Endothelial cell of umbilical vein (primary cell): ENCODE measurements at regions not wholly inside any gene's neighbourhood (a gene's known extent, or its start where the extent isn't known, plus 50 kb on each side); places are given as distances from the start of the nearest gene placed in this dataset.

Experiments
- BruUV-seq: library from RNA; stranded (reverse); fragments of 400-500 nt; replicated peaks from 2 replicates; lab custom pipeline; 2021; lab: Mats Ljungman, UMichigan
- CTCF ChIA-PET: fragments of 300-600, 350-600 bp; sonication (Branson Sonifier 250); formaldehyde crosslinking; loops from one replicate; lab custom pipeline; 2021; ENCODE audit warnings: antibody characterized with exemption, inconsistent platforms; lab: Charles Lee
- POLR2A ChIA-PET: fragments of 300-600, 350-600 bp; sonication (Branson Sonifier 250); formaldehyde crosslinking; loops from one replicate; lab custom pipeline; 2021; ENCODE audit warnings: antibody characterized with exemption, inconsistent platforms; lab: Charles Lee
- DNase-seq: peaks from one replicate; pipeline ENCODE4 v3.0.0-alpha.2; 2011; ENCODE audit warnings: low read depth, low spot score
- FAIRE-seq: peaks from 2 replicates; lab custom pipeline; 2011; peaks lifted over from hg19 to GRCh38; lab: Jason Lieb, UNC
- H2AFZ ChIP-seq: 2 replicates; pipeline ENCODE4 v1.6.0; 2012; ENCODE audit warnings: low read depth, low read length, control low read depth, inconsistent platforms
- H3K27ac ChIP-seq: 2 replicates; pipeline ENCODE4 v1.5.1; 2011; ENCODE audit warnings: low read depth, mild to moderate bottlenecking, control low read depth, low read length, moderate library complexity; ENCODE audit not compliant: insufficient read depth
- H3K27me3 ChIP-seq, 2 experiments: 2 replicates each; pipeline versions ENCODE4 v1.6.0 to v1.6.1; 2011; ENCODE audit warnings: low read length in 2 of 2, mixed read lengths in 1 of 2; ENCODE audit not compliant: control insufficient read depth in 2 of 2, insufficient read depth in 2 of 2
- H3K36me3 ChIP-seq, 2 experiments: 2 replicates in 1 of 2; 3 replicates in 1 of 2; pipeline ENCODE4 v1.5.1; 2011; ENCODE audit warnings: low read length in 2 of 2, mild to moderate bottlenecking in 1 of 2, moderate library complexity in 1 of 2; ENCODE audit not compliant: control insufficient read depth in 2 of 2, insufficient read depth in 2 of 2; ENCODE audit errors: extremely low read depth in 1 of 2
- H3K4me1 ChIP-seq: 3 replicates; pipeline ENCODE4 v1.5.1; 2011; ENCODE audit warnings: mild to moderate bottlenecking, low read length; ENCODE audit not compliant: control insufficient read depth, insufficient read depth; ENCODE audit errors: extremely low read depth
- H3K4me2 ChIP-seq: 2 replicates; pipeline ENCODE4 v1.6.1; 2011; ENCODE audit warnings: low read length, control low read depth, mixed read lengths; ENCODE audit not compliant: insufficient read depth
- H3K4me3 ChIP-seq, 3 experiments: fragments of 200-600 bp in 1 of 3; sonication (generic), shearing (Covaris generic) in 1 of 3; replicated peaks in 1 of 3; 2 replicates each; pipeline ENCODE4 v1.5.1; 2011 to 2016; ENCODE audit warnings: control low read depth in 3 of 3, low read length in 3 of 3, mild to moderate bottlenecking in 2 of 3, inconsistent platforms in 1 of 3, low read depth in 1 of 3, moderate library complexity in 1 of 3; ENCODE audit not compliant: insufficient read depth in 1 of 3
- H3K79me2 ChIP-seq: 2 replicates; pipeline ENCODE4 v1.6.0; 2012; ENCODE audit warnings: low read length, inconsistent platforms; ENCODE audit not compliant: control insufficient read depth, insufficient read depth
- H3K9ac ChIP-seq: replicated peaks from 2 replicates; pipeline ENCODE3; 2011; ENCODE audit warnings: low read length, control low read depth; ENCODE audit not compliant: insufficient read depth; ENCODE audit errors: extremely low read depth
- H3K9me1 ChIP-seq: replicated peaks from 3 replicates; pipeline ENCODE4 v1.6.0; 2011; ENCODE audit warnings: mild to moderate bottlenecking, low read length; ENCODE audit not compliant: control insufficient read depth, insufficient read depth; ENCODE audit errors: extremely low read depth
- H3K9me3 ChIP-seq: replicated peaks from 2 replicates; pipeline ENCODE4 v1.5.1; 2012; ENCODE audit warnings: low read length, inconsistent platforms; ENCODE audit not compliant: control insufficient read depth, insufficient read depth
- H4K20me1 ChIP-seq: replicated peaks from 2 replicates; pipeline ENCODE3; 2011; ENCODE audit warnings: mild to moderate bottlenecking, low read length; ENCODE audit not compliant: control insufficient read depth, insufficient read depth; ENCODE audit errors: extremely low read depth
- EZH2 ChIP-seq: IDR thresholded peaks from 2 replicates; pipeline ENCODE4 v1.6.1; 2012; ENCODE audit warnings: borderline replicate concordance, low read depth, mild to moderate bottlenecking, moderate library complexity, low read length, inconsistent platforms; ENCODE audit not compliant: severe bottlenecking
- FOS ChIP-seq: IDR thresholded peaks from 2 replicates; pipeline ENCODE4 v1.6.1; 2011; ENCODE audit warnings: mild to moderate bottlenecking, low read length, moderate library complexity, borderline replicate concordance; ENCODE audit not compliant: insufficient read depth
- GATA2 ChIP-seq: IDR thresholded peaks from 2 replicates; pipeline ENCODE4 v1.7.0; 2011; ENCODE audit warnings: low read depth, mild to moderate bottlenecking, moderate library complexity, mixed read lengths, low read length; ENCODE audit not compliant: insufficient read length, insufficient read depth
- JUN ChIP-seq: IDR thresholded peaks from 2 replicates; pipeline ENCODE4 v1.6.1; 2011; ENCODE audit warnings: borderline replicate concordance, low read depth; ENCODE audit not compliant: insufficient read length, insufficient read depth
- MAX ChIP-seq: IDR thresholded peaks from 2 replicates; pipeline ENCODE4 v1.6.1; 2011; ENCODE audit not compliant: insufficient read depth, insufficient read length
- MYC ChIP-seq: IDR thresholded peaks from one replicate; pipeline ENCODE4 v1.6.1; 2011; ENCODE audit warnings: mild to moderate bottlenecking, low read depth, low read length
- POLR2A ChIP-seq: IDR thresholded peaks from 2 replicates; pipeline ENCODE4 v1.6.1; 2012; ENCODE audit warnings: low read depth, mild to moderate bottlenecking, control low read depth, low read length
- POLR2AphosphoS5 ChIP-seq: IDR thresholded peaks from 2 replicates; pipeline ENCODE4 v1.6.1; 2012; ENCODE audit warnings: low read depth, mild to moderate bottlenecking, control low read depth, low read length, moderate library complexity; ENCODE audit not compliant: insufficient read depth
- dilution Hi-C: fragments of 300-500 bp; cut with MboI; formaldehyde crosslinking; loops from one replicate; pipeline ENCODE4 v1.15.0; 2019; ENCODE audit warnings: low sequenced_read_pairs; ENCODE audit not compliant: extremely low pct_ligation_motif_present
- intact Hi-C: fragments of 100-400 bp; cut with micrococcal nuclease; formaldehyde crosslinking; loops from one replicate; pipeline ENCODE4 v1.10.0; 2022
- TF ChIP-seq, protein P1 (sequence below), 2 donors: IDR thresholded peaks; 1 replicate in 1 of 2; 2 replicates in 1 of 2; pipeline ENCODE4 v1.5.1; 2011; ENCODE audit warnings: low read length in 2 of 2, mild to moderate bottlenecking in 2 of 2, moderate library complexity in 2 of 2, control low read depth in 1 of 2, inconsistent platforms in 1 of 2, low read depth in 1 of 2; ENCODE audit not compliant: insufficient read depth in 1 of 2; ENCODE audit errors: extremely low read depth in 1 of 2

- Histone ChIP-seq H3K36me3 (no peaks in the 10 kb centered on the region), H3K9ac (no peak overlapping the region), H3K27me3 (no peaks in the 10 kb centered on the region), H3K4me2 (no peak overlapping the region), H3K27ac (no peak overlapping the region), H3K9me3 (no peaks in the 10 kb centered on the region), H4K20me1 (no peaks in the 10 kb centered on the region), H3K4me1 (no peaks in the 10 kb centered on the region), H2AFZ (no peak overlapping the region), H3K4me3 (no peak overlapping the region), H3K9me1 (no peaks in the 10 kb centered on the region), H3K79me2 (no peaks in the 10 kb centered on the region)
- FAIRE-seq (no peak), DNase-seq (no peak)
- no peak for TF ChIP-seq POLR2AphosphoS5
- TF ChIP-seq GATA2: no peak
- no peak for TF ChIP-seq MAX
- no peak for TF ChIP-seq EZH2
- no peak for TF ChIP-seq POLR2A
- TF ChIP-seq FOS: no peak
- TF ChIP-seq, protein P1, sequence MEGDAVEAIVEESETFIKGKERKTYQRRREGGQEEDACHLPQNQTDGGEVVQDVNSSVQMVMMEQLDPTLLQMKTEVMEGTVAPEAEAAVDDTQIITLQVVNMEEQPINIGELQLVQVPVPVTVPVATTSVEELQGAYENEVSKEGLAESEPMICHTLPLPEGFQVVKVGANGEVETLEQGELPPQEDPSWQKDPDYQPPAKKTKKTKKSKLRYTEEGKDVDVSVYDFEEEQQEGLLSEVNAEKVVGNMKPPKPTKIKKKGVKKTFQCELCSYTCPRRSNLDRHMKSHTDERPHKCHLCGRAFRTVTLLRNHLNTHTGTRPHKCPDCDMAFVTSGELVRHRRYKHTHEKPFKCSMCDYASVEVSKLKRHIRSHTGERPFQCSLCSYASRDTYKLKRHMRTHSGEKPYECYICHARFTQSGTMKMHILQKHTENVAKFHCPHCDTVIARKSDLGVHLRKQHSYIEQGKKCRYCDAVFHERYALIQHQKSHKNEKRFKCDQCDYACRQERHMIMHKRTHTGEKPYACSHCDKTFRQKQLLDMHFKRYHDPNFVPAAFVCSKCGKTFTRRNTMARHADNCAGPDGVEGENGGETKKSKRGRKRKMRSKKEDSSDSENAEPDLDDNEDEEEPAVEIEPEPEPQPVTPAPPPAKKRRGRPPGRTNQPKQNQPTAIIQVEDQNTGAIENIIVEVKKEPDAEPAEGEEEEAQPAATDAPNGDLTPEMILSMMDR (IDR thresholded peaks at IDR 0.05; ENCODE audit: extremely low read depth in 1 of 2, insufficient read depth in 1 of 2, low read depth in 1 of 2, low read length in 2 of 2): no peak
- TF ChIP-seq JUN: no peak
- no peak for TF ChIP-seq MYC
- BruUV-seq: no TSS peak
- ChIA-PET POLR2A (no interaction called here), CTCF (no interaction called here)
- intact Hi-C loops: no loop called here
- dilution Hi-C loops: no loop called here
Measured at GRCh38 chr1:81071072-81071858, 729.5 kb upstream of the ADGRL2 start.
